ENCODE measurements at regions not wholly inside any gene's neighbourhood (a gene's known extent, or its start where the extent isn't known, plus 50 kb on each side); places are given as distances from the start of the nearest gene placed in this dataset.

- Histone ChIP-seq H3K9me2 (no peaks in the 10 kb centered on the region), H3K27me3 (ENCODE audit: insufficient read depth) (no peaks in the 10 kb centered on the region), H4K20me1 (ENCODE audit: insufficient read depth) (no peaks in the 10 kb centered on the region), H3F3A (replicated peaks; ENCODE audit: insufficient read depth) (no peaks in the 10 kb centered on the region), H3K9ac (no peak overlapping the region), H3K9me3 (no peaks in the 10 kb centered on the region), H3K4me2 (no peak overlapping the region), H2AFZ (ENCODE audit: low read depth) (no peak overlapping the region), H3K4me1 (ENCODE audit: control insufficient read depth in 1 of 2, insufficient read depth in 2 of 2, low read depth in 1 of 2, low read length in 1 of 2) (no peaks in the 10 kb centered on the region; a peak in 1 of 4 replicates), H3K4me3 (ENCODE audit: low read depth in 2 of 2, low read length in 1 of 2) (no peak overlapping the region), H3K79me2 (ENCODE audit: insufficient read depth) (no peaks in the 10 kb centered on the region), H3K36me3 (replicated peaks in 1 of 2; ENCODE audit: control insufficient read depth in 1 of 2, insufficient read depth in 2 of 2, low read length in 1 of 2) (no peaks in the 10 kb centered on the region), H3K27ac (ENCODE audit: low read depth in 2 of 2, low read length in 1 of 2) (no peak overlapping the region)
- ChIA-PET CTCF (no interaction called here), POLR2A (interaction anchor here (0.6 kb wide), 1 partner anchor 102 kb away, joined by 3 read pairs; no protein-coding TSS in a partner anchor)
- TF ChIP-seq POLR2AphosphoS5 (IDR thresholded peaks at IDR 0.05; ENCODE audit: low read depth, low read length) (no peak), GABPA (IDR thresholded peaks at IDR 0.05; ENCODE audit: low read depth) (no peak), MEF2A (IDR thresholded peaks at IDR 0.05; ENCODE audit: borderline replicate concordance, low read depth) (no peak), EP300 (IDR thresholded peaks at IDR 0.05; ENCODE audit: borderline replicate concordance in 1 of 2, low read depth in 1 of 2, low read length in 1 of 2) (no peak), USF2 (IDR thresholded peaks at IDR 0.05; ENCODE audit: borderline replicate concordance, low read depth, low read length) (no peak), RAD21 (IDR thresholded peaks at IDR 0.05; ENCODE audit: low read length) (no peak), TEAD4 (IDR thresholded peaks at IDR 0.05; ENCODE audit: borderline replicate concordance, insufficient read depth) (no peak), GATA2 (CRISPR knock-in tag; IDR thresholded peaks at IDR 0.05) (no peak), NRF1 (IDR thresholded peaks at IDR 0.05; ENCODE audit: low read depth, low read length) (no peak), RFX5 (IDR thresholded peaks at IDR 0.05; ENCODE audit: low read length) (no peak)
- TF ChIP-seq, protein P1, sequence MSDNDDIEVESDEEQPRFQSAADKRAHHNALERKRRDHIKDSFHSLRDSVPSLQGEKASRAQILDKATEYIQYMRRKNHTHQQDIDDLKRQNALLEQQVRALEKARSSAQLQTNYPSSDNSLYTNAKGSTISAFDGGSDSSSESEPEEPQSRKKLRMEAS (IDR thresholded peaks at IDR 0.05; ENCODE audit: low read depth) = no peak
- TF ChIP-seq, protein P2, sequence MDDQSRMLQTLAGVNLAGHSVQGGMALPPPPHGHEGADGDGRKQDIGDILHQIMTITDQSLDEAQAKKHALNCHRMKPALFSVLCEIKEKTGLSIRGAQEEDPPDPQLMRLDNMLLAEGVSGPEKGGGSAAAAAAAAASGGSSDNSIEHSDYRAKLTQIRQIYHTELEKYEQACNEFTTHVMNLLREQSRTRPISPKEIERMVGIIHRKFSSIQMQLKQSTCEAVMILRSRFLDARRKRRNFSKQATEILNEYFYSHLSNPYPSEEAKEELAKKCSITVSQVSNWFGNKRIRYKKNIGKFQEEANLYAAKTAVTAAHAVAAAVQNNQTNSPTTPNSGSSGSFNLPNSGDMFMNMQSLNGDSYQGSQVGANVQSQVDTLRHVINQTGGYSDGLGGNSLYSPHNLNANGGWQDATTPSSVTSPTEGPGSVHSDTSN (IDR thresholded peaks at IDR 0.05) = no peak
- TF ChIP-seq, protein P3, sequence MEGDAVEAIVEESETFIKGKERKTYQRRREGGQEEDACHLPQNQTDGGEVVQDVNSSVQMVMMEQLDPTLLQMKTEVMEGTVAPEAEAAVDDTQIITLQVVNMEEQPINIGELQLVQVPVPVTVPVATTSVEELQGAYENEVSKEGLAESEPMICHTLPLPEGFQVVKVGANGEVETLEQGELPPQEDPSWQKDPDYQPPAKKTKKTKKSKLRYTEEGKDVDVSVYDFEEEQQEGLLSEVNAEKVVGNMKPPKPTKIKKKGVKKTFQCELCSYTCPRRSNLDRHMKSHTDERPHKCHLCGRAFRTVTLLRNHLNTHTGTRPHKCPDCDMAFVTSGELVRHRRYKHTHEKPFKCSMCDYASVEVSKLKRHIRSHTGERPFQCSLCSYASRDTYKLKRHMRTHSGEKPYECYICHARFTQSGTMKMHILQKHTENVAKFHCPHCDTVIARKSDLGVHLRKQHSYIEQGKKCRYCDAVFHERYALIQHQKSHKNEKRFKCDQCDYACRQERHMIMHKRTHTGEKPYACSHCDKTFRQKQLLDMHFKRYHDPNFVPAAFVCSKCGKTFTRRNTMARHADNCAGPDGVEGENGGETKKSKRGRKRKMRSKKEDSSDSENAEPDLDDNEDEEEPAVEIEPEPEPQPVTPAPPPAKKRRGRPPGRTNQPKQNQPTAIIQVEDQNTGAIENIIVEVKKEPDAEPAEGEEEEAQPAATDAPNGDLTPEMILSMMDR (IDR thresholded peaks at IDR 0.05) = no peak
- 89% methylated on average over 22 of the region's 23 CpGs for WGBS (ENCODE audit: low lambda C conversion rate)
- no peak for DNase-seq
Measured at GRCh38 chr10:3681642-3682554, 103.1 kb downstream of the KLF6 start.

All from SK-N-SH (cell line).